Activated CD8-positive, alpha-beta T cell treated with anti-CD3 and anti-CD28 coated beads for 36 hours (primary cell): ENCODE measurements at regions not wholly inside any gene's neighbourhood (a gene's known extent, or its start where the extent isn't known, plus 50 kb on each side); places are given as distances from the start of the nearest gene placed in this dataset.

Source experiments
- ATAC-seq: fragments of 200-7000 bp; cut with Tn5 transposase; one replicate; pipeline ENCODE4 v1.10.0; 2021; ENCODE audit warnings: mild to moderate bottlenecking, moderate library complexity
- CTCF ChIA-PET: fragments of 350-600 bp; sonication (Branson Sonifier 250); formaldehyde crosslinking; loops from one replicate; lab custom pipeline; 2021; ENCODE audit warnings: antibody characterized with exemption; lab: Charles Lee
- POLR2A ChIA-PET: fragments of 350-600 bp; sonication (Branson Sonifier 250); formaldehyde crosslinking; loops from one replicate; lab custom pipeline; 2021; ENCODE audit warnings: antibody characterized with exemption; lab: Charles Lee
- DNase-seq: peaks from one replicate; pipeline ENCODE4 v3.0.0-alpha.2; 2020
- H3K27ac Mint-ChIP-seq: one replicate; pipeline ENCODE4 v1.8.0; 2021; ENCODE audit warnings: mild to moderate bottlenecking, mixed read lengths
- H3K27me3 Mint-ChIP-seq: one replicate; pipeline ENCODE4 v1.8.0; 2021; ENCODE audit warnings: mixed read lengths
- H3K36me3 Mint-ChIP-seq: one replicate; pipeline ENCODE4 v1.8.0; 2021; ENCODE audit warnings: low read depth, mixed read lengths
- H3K4me1 Mint-ChIP-seq: one replicate; pipeline ENCODE4 v1.8.0; 2021; ENCODE audit warnings: low read depth, mixed read lengths
- H3K4me3 Mint-ChIP-seq: one replicate; pipeline ENCODE4 v1.8.0; 2021; ENCODE audit warnings: mild to moderate bottlenecking, moderate library complexity, mixed read lengths
- H3K9me3 Mint-ChIP-seq: one replicate; pipeline ENCODE4 v1.8.0; 2021; ENCODE audit warnings: mixed read lengths
- CTCF ChIP-seq: fragments of 200-600 bp; IDR thresholded peaks from one replicate; pipeline ENCODE4 v1.8.0; 2022; ENCODE audit warnings: antibody characterized with exemption, mild to moderate bottlenecking
- intact Hi-C: fragments of 100-400 bp; cut with micrococcal nuclease; formaldehyde crosslinking; loops from one replicate; pipeline ENCODE4 v1.10.0; 2022

GRCh38 chr14:71229875-71230274, 322.6 kb downstream of the PCNX1 start:
- H3K4me3 Mint-ChIP-seq = no peak overlapping the region
- no peak for ATAC-seq
- POLR2A ChIA-PET = no interaction called here

GRCh38 chr14:71230897-71231296, 323.6 kb downstream of the PCNX1 start:
- no peaks in the 10 kb centered on the region for H3K4me1 Mint-ChIP-seq
- no peak for TF ChIP-seq CTCF
- intact Hi-C loops = no loop called here
- ChIA-PET CTCF (no interaction called here), POLR2A (no interaction called here)
- H3K9me3 Mint-ChIP-seq = no peaks in the 10 kb centered on the region
- no peak overlapping the region for H3K4me3 Mint-ChIP-seq
- DNase-seq (no peak), ATAC-seq (no peak)
- no peaks in the 10 kb centered on the region for H3K27me3 Mint-ChIP-seq
- H3K27ac Mint-ChIP-seq = no peak overlapping the region
- no peaks in the 10 kb centered on the region for H3K36me3 Mint-ChIP-seq

More at GRCh38 chr14:71229875-71230274, 322.6 kb downstream of the PCNX1 start:
- Mint-ChIP-seq H3K27ac (no peak overlapping the region), H3K9me3 (no peaks in the 10 kb centered on the region), H3K27me3 (no peaks in the 10 kb centered on the region), H3K4me1 (no peaks in the 10 kb centered on the region), H3K36me3 (no peaks in the 10 kb centered on the region)
- no peak for DNase-seq
- intact Hi-C loops = no loop called here
- no peak for TF ChIP-seq CTCF
- CTCF ChIA-PET = interaction anchor here (1.5 kb wide), 1 partner anchor 81 kb away, joined by 3 read pairs; no protein-coding TSS in a partner anchor

- Mint-ChIP-seq H3K4me3 (no peak overlapping the region), H3K4me1 (no peaks in the 10 kb centered on the region), H3K9me3 (no peaks in the 10 kb centered on the region), H3K36me3 (no peaks in the 10 kb centered on the region), H3K27ac (no peak overlapping the region), H3K27me3 (no peaks in the 10 kb centered on the region)
- ChIA-PET POLR2A (no interaction called here), CTCF (interaction anchor here (1.0 kb wide), 1 partner anchor 58 kb away, joined by 4 read pairs; no protein-coding TSS in a partner anchor)
- ATAC-seq (peak; percentile 69), DNase-seq (peak; percentile 22)
- intact Hi-C loops = no loop called here
- no peak for TF ChIP-seq CTCF
These were observed 324.5 kb downstream of the PCNX1 start for GRCh38 chr14:71231521-71232393.

GRCh38 chr14:71232506-71232905, 325.2 kb downstream of the PCNX1 start:
- intact Hi-C loops = no loop called here
- Mint-ChIP-seq H3K9me3 (no peaks in the 10 kb centered on the region), H3K27me3 (no peaks in the 10 kb centered on the region), H3K4me3 (no peak overlapping the region), H3K36me3 (no peaks in the 10 kb centered on the region), H3K4me1 (no peaks in the 10 kb centered on the region), H3K27ac (no peak overlapping the region)
- ChIA-PET POLR2A (no interaction called here), CTCF (interaction anchor here (1.0 kb wide), 1 partner anchor 59 kb away, joined by 4 read pairs; no protein-coding TSS in a partner anchor)
- ATAC-seq (no peak), DNase-seq (no peak)
- TF ChIP-seq CTCF = no peak

- H3K36me3 Mint-ChIP-seq = no peaks in the 10 kb centered on the region
- H3K27ac Mint-ChIP-seq = no peak overlapping the region
- H3K4me1 Mint-ChIP-seq = peaks cover 4% of the 10 kb centered on the region
- TF ChIP-seq CTCF = no peak
- H3K9me3 Mint-ChIP-seq = no peaks in the 10 kb centered on the region
- intact Hi-C loops = no loop called here
- ChIA-PET CTCF (no interaction called here), POLR2A (no interaction called here)
- ATAC-seq (no peak), DNase-seq (no peak)
- H3K4me3 Mint-ChIP-seq = no peak overlapping the region
- no peaks in the 10 kb centered on the region for H3K27me3 Mint-ChIP-seq
These were observed 328.6 kb downstream of the PCNX1 start for GRCh38 chr14:71235875-71236274.
